Right cardiac atrium (tissue), 5 donors: ENCODE measurements at regions not wholly inside any gene's neighbourhood (a gene's known extent, or its start where the extent isn't known, plus 50 kb on each side); places are given as distances from the start of the nearest gene placed in this dataset.

Experiments used
- ATAC-seq, 2 donors: fragments of 200-7000 bp; cut with Tn5 transposase; one replicate each; pipeline versions ENCODE4 v1.8.0 to v1.9.1; 2020; ENCODE audit warnings: moderate library complexity in 2 of 2, mild to moderate bottlenecking in 1 of 2
- DNase-seq, 3 donors: peaks; one replicate each; pipeline ENCODE4 v3.0.0-alpha.2; 2020
- H3K27ac ChIP-seq: one replicate; pipeline ENCODE4 v1.5.1; 2013; ENCODE audit warnings: mild to moderate bottlenecking, low read length, control low read depth, moderate library complexity
- H3K27me3 ChIP-seq: one replicate; pipeline ENCODE4 v1.6.1; 2013; ENCODE audit not compliant: control insufficient read depth, insufficient read depth
- H3K4me1 ChIP-seq: one replicate; pipeline ENCODE4 v1.6.1; 2013; ENCODE audit warnings: low read length; ENCODE audit not compliant: control insufficient read depth, insufficient read depth
- H3K4me3 ChIP-seq: one replicate; pipeline ENCODE4 v1.5.1; 2013; ENCODE audit warnings: low read length, control low read depth
- H3K9me3 ChIP-seq: one replicate; pipeline ENCODE4 v1.6.1; 2013; ENCODE audit warnings: low read length; ENCODE audit not compliant: control insufficient read depth
- WGBS: extraction: QIAGEN DNeasy Blood & Tissue Kit; methylation state at CpG from one replicate; pipeline ENCODE4 v1.1.7; 2013; 5-methylcytosine and 5-hydroxymethylcytosine counted together
- intact Hi-C, 4 donors: fragments of 100-400 bp; cut with DNase I; formaldehyde crosslinking; loops; one replicate each; pipeline versions ENCODE4 v1.11.0 to v1.14.0; 2022 to 2023
- donor health status: healthy with polysubstance abuse.
- donor health status: DM: no; HTN: yes; CAD: no.
- donor health status: DM: no; HTN: no; CAD: no.
- donor health status: DM: no; HTN: yes; CAD: no; lungs with severe emphysema.
- donor health status: DM: yes; HTN: yes; CAD: no.

- H3K4me3 ChIP-seq: no peak overlapping the region
- H3K9me3 ChIP-seq: no peaks in the 10 kb centered on the region
- H3K4me1 ChIP-seq: no peaks in the 10 kb centered on the region
- no peak for ATAC-seq
- no peak for DNase-seq
- WGBS: 77% methylated on average over 2 of the region's 2 CpGs
- no peak overlapping the region for H3K27ac ChIP-seq
- intact Hi-C loops: no loop called here
- H3K27me3 ChIP-seq: no peaks in the 10 kb centered on the region
Observed at GRCh38 chr5:141777711-141778110, 95.7 kb upstream of the ARAP3 start.

- DNase-seq (no peak), ATAC-seq (no peak)
- Histone ChIP-seq H3K4me3 (no peak overlapping the region), H3K27me3 (no peaks in the 10 kb centered on the region), H3K4me1 (no peaks in the 10 kb centered on the region), H3K27ac (no peak overlapping the region), H3K9me3 (no peaks in the 10 kb centered on the region)
- 81% methylated on average over 3 of the region's 3 CpGs for WGBS
- intact Hi-C loops: no loop called here
Observed at GRCh38 chr5:141777130-141777529, 95.1 kb upstream of the ARAP3 start.

DNA sequence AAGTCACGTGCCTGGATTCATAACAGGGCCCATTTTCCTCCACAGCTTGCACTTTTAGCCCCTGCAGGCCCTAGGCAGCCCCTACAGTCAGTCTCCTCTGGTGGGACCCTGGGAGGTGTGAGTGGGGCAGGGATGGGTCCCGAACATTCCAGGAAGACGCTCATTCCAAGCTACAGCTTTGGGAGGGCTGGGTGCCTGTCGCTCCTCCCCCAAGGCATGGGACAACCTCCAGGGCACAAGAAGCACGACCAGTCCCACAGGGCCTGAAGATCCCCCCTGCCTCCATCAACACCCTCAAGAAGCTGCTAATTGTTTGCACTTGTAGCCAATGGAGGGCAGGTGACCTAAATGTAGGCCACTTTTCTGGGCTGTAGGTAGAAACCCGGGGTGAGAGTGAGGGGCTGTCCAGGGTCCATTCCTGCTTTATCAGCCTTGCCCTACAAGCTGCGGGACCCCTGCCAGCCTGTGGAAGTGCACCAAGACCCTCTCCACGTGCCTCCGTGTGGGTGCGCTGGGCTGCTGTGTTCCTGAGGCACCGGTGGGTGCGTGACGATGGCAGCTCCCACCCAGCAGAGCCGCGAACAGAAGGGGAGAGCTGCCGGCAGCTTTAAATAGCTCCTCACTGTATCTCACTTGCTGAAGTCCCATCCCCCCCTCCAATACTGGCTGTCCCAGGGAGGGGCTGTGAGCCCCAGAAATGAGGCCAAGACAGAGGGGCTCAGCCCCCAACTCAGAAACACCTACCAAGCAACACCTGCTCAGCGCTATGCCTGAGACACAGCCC lies 91.9 kb upstream of the ARAP3 start:
- no peaks in the 10 kb centered on the region for H3K9me3 ChIP-seq
- no peak overlapping the region for H3K4me3 ChIP-seq
- no peaks in the 10 kb centered on the region for H3K4me1 ChIP-seq
- WGBS: 62% methylated on average over 17 of the region's 17 CpGs
- no peaks in the 10 kb centered on the region for H3K27me3 ChIP-seq
- ATAC-seq: no peak
- DNase-seq: no peak
- intact Hi-C loops: no loop called here
- no peak overlapping the region for H3K27ac ChIP-seq

DNA sequence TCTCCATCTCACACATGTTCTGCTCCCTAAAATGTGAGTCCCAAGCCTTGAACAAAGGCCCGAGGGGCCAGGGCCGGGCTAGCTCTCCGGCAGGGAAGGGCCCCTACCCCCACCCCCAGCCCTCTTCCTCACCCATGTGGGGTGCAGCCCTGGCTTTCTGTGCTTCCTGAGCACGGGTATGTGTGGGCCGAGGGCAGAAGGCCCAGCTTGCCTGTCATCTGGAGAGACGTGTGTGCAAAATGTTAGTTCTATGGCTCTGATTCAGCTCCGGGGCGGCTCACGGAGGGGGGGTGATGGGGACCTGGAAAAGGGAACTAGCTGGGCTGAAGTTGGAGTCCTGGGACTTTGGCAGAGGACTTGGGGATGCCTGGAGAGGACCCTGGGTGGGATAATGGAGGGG lies 90.3 kb upstream of the ARAP3 start:
- ATAC-seq: peak; percentile 20 to 21
- Histone ChIP-seq H3K27me3 (no peaks in the 10 kb centered on the region), H3K27ac (no peak overlapping the region), H3K4me3 (no peak overlapping the region), H3K4me1 (no peaks in the 10 kb centered on the region), H3K9me3 (no peaks in the 10 kb centered on the region)
- no peak for DNase-seq
- 41% methylated on average over 9 of the region's 9 CpGs for WGBS
- intact Hi-C loops: no loop called here

GRCh38 chr5:141771562-141771961 lies 89.5 kb upstream of the ARAP3 start:
- Histone ChIP-seq H3K4me1 (no peaks in the 10 kb centered on the region), H3K27me3 (no peaks in the 10 kb centered on the region), H3K27ac (no peak overlapping the region), H3K9me3 (no peaks in the 10 kb centered on the region), H3K4me3 (no peak overlapping the region)
- 60% methylated on average over 3 of the region's 3 CpGs for WGBS
- no peak for DNase-seq
- ATAC-seq: peak; percentile 17 to 36
- intact Hi-C loops: no loop called here

- no peaks in the 10 kb centered on the region for H3K27me3 ChIP-seq
- intact Hi-C loops: no loop called here
- H3K4me3 ChIP-seq: no peak overlapping the region
- no peaks in the 10 kb centered on the region for H3K9me3 ChIP-seq
- WGBS: 51% methylated on average over 4 of the region's 4 CpGs
- no peaks in the 10 kb centered on the region for H3K4me1 ChIP-seq
- DNase-seq (no peak), ATAC-seq (peak in 1 of 2 donors; percentile 6)
- H3K27ac ChIP-seq: no peak overlapping the region
Observed at GRCh38 chr5:141771031-141771430, 89.0 kb upstream of the ARAP3 start.

GRCh38 chr5:141769671-141770070 lies 87.6 kb upstream of the ARAP3 start:
- ATAC-seq: no peak
- Histone ChIP-seq H3K27me3 (no peaks in the 10 kb centered on the region), H3K4me1 (no peaks in the 10 kb centered on the region), H3K9me3 (no peaks in the 10 kb centered on the region), H3K27ac (no peak overlapping the region), H3K4me3 (no peak overlapping the region)
- intact Hi-C loops: no loop called here
- WGBS: 85% methylated on average over 3 of the region's 3 CpGs
- DNase-seq: no peak

DNA sequence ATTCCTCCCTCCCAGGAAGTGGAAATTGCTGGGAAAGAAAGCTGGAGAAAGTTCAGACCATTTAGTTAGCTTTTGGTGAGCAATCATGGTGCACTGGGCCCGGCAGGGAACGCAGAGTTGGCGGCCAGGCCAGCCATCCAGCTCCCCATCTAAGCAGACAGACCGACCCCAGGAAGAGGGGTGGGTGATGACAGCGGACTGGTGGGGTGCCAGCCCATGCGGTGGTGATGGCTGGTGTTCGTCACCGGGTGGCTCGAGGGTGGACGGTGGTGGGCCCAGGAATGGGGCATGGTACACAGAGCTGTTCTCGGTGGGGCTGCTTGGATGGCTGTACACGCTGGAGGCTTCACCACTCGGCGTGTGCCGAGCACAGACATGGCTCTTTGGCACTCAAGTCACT lies 85.6 kb upstream of the ARAP3 start:
- no peak for DNase-seq
- WGBS: 80% methylated on average over 15 of the region's 15 CpGs
- Histone ChIP-seq H3K9me3 (no peaks in the 10 kb centered on the region), H3K4me3 (no peak overlapping the region), H3K27ac (no peak overlapping the region), H3K27me3 (no peaks in the 10 kb centered on the region), H3K4me1 (no peaks in the 10 kb centered on the region)
- intact Hi-C loops: no loop called here
- ATAC-seq: no peak

GRCh38 chr5:141765896-141766551 lies 84.0 kb upstream of the ARAP3 start:
- no peak for ATAC-seq
- DNase-seq: no peak
- intact Hi-C loops: no loop called here
- no peaks in the 10 kb centered on the region for H3K27me3 ChIP-seq
- no peaks in the 10 kb centered on the region for H3K9me3 ChIP-seq
- H3K4me3 ChIP-seq: no peak overlapping the region
- no peaks in the 10 kb centered on the region for H3K4me1 ChIP-seq
- 54% methylated on average over 2 of the region's 2 CpGs for WGBS
- no peak overlapping the region for H3K27ac ChIP-seq

GRCh38 chr5:141763541-141763940 lies 81.5 kb upstream of the ARAP3 start:
- WGBS: 64% methylated on average over 5 of the region's 5 CpGs
- no peak for ATAC-seq

GRCh38 chr5:141762790-141763368 lies 80.8 kb upstream of the ARAP3 start:
- no peak for DNase-seq
- 64% methylated on average over 8 of the region's 8 CpGs for WGBS
- Histone ChIP-seq H3K27ac (no peak overlapping the region), H3K4me3 (no peak overlapping the region), H3K27me3 (no peaks in the 10 kb centered on the region), H3K9me3 (no peaks in the 10 kb centered on the region), H3K4me1 (no peaks in the 10 kb centered on the region)
- intact Hi-C loops: no loop called here
- no peak for ATAC-seq

More at GRCh38 chr5:141763541-141763940, 81.5 kb upstream of the ARAP3 start:
- intact Hi-C loops: no loop called here
- Histone ChIP-seq H3K27me3 (no peaks in the 10 kb centered on the region), H3K27ac (no peak overlapping the region), H3K4me3 (no peak overlapping the region), H3K9me3 (no peaks in the 10 kb centered on the region), H3K4me1 (no peaks in the 10 kb centered on the region)
- no peak for DNase-seq
